ENCODE measurements at regions not wholly inside any gene's neighbourhood (a gene's known extent, or its start where the extent isn't known, plus 50 kb on each side); places are given as distances from the start of the nearest gene placed in this dataset.

DNA sequence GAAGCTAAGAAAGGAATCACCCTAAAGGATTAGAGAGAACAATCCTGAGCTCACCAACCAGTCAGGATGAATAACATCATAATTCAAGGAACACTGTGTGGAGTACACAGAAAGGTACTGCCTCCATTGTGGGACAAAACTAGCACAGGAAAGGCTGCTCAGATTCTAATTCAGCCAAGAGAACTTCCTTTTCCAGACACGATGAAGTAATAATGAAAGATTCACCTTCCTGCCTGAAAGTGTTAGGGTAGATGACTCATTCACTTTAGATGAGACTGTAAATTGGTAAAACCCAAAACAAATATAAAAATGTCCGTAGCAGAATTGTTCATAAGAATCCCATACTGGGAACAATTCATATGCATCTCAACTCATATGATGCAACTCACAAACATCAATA lies 167.2 kb downstream of the CDC14C start:
- TF ChIP-seq, protein P1, sequence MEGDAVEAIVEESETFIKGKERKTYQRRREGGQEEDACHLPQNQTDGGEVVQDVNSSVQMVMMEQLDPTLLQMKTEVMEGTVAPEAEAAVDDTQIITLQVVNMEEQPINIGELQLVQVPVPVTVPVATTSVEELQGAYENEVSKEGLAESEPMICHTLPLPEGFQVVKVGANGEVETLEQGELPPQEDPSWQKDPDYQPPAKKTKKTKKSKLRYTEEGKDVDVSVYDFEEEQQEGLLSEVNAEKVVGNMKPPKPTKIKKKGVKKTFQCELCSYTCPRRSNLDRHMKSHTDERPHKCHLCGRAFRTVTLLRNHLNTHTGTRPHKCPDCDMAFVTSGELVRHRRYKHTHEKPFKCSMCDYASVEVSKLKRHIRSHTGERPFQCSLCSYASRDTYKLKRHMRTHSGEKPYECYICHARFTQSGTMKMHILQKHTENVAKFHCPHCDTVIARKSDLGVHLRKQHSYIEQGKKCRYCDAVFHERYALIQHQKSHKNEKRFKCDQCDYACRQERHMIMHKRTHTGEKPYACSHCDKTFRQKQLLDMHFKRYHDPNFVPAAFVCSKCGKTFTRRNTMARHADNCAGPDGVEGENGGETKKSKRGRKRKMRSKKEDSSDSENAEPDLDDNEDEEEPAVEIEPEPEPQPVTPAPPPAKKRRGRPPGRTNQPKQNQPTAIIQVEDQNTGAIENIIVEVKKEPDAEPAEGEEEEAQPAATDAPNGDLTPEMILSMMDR (conservative IDR thresholded peaks at IDR 0.05; ENCODE audit: low read depth, low read length) = no peak
- TF ChIP-seq FOS (IDR thresholded peaks at IDR 0.05; ENCODE audit: low read depth, low read length) (no peak), POLR2A (IDR thresholded peaks at IDR 0.05; ENCODE audit: low read depth, low read length) (no peak), CEBPB (IDR thresholded peaks at IDR 0.05; ENCODE audit: low read depth, low read length) (no peak), BHLHE40 (IDR thresholded peaks at IDR 0.05; ENCODE audit: low read depth, low read length) (no peak), NFE2L2 (IDR thresholded peaks at IDR 0.05; ENCODE audit: low read depth, low read length) (no peak), RAD21 (IDR thresholded peaks at IDR 0.05; ENCODE audit: low read length) (no peak), MAZ (IDR thresholded peaks at IDR 0.05; ENCODE audit: borderline replicate concordance, low read depth, low read length) (no peak), MXI1 (IDR thresholded peaks at IDR 0.05; ENCODE audit: borderline replicate concordance, low read depth, low read length) (no peak), RCOR1 (IDR thresholded peaks at IDR 0.05; ENCODE audit: insufficient replicate concordance, low read length) (no peak), CHD1 (IDR thresholded peaks at IDR 0.05; ENCODE audit: low read depth, low read length) (no peak), SMC3 (IDR thresholded peaks at IDR 0.05; ENCODE audit: low read depth, low read length) (no peak)
- TF ChIP-seq, protein P2, sequence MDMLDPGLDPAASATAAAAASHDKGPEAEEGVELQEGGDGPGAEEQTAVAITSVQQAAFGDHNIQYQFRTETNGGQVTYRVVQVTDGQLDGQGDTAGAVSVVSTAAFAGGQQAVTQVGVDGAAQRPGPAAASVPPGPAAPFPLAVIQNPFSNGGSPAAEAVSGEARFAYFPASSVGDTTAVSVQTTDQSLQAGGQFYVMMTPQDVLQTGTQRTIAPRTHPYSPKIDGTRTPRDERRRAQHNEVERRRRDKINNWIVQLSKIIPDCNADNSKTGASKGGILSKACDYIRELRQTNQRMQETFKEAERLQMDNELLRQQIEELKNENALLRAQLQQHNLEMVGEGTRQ (IDR thresholded peaks at IDR 0.05; ENCODE audit: low read depth, low read length) = no peak
- TF ChIP-seq, protein P3, sequence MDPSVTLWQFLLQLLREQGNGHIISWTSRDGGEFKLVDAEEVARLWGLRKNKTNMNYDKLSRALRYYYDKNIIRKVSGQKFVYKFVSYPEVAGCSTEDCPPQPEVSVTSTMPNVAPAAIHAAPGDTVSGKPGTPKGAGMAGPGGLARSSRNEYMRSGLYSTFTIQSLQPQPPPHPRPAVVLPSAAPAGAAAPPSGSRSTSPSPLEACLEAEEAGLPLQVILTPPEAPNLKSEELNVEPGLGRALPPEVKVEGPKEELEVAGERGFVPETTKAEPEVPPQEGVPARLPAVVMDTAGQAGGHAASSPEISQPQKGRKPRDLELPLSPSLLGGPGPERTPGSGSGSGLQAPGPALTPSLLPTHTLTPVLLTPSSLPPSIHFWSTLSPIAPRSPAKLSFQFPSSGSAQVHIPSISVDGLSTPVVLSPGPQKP (IDR thresholded peaks at IDR 0.05; ENCODE audit: borderline replicate concordance, low read depth, low read length) = no peak

Measured in IMR-90 (cell line).